Ishikawa (cell line): ENCODE measurements at regions not wholly inside any gene's neighbourhood (a gene's known extent, or its start where the extent isn't known, plus 50 kb on each side); places are given as distances from the start of the nearest gene placed in this dataset.

Source experiments
- EGR1 ChIP-seq: IDR thresholded peaks from 2 replicates; pipeline ENCODE4 v1.6.1; 2012
- EP300 ChIP-seq: IDR thresholded peaks from 2 replicates; pipeline ENCODE4 v1.6.1; 2012; ENCODE audit warnings: borderline replicate concordance
- NFIC ChIP-seq: IDR thresholded peaks from 2 replicates; pipeline ENCODE4 v1.6.1; 2012
- RAD21 ChIP-seq: IDR thresholded peaks from 2 replicates; pipeline ENCODE4 v1.6.1; 2012; ENCODE audit warnings: low read depth
- REST ChIP-seq: IDR thresholded peaks from 2 replicates; pipeline ENCODE4 v1.6.1; 2012; ENCODE audit warnings: low read depth, mild to moderate bottlenecking
- TAF1 ChIP-seq: IDR thresholded peaks from 2 replicates; pipeline ENCODE4 v1.6.1; 2012; ENCODE audit warnings: low read depth, mild to moderate bottlenecking
- TEAD4 ChIP-seq: IDR thresholded peaks from 2 replicates; pipeline ENCODE4 v1.6.1; 2012
- YY1 ChIP-seq: IDR thresholded peaks from 2 replicates; pipeline ENCODE4 v1.6.1; 2012; ENCODE audit warnings: low read depth

GRCh38 chr13:39941911-39942551 lies 286.6 kb downstream of the COG6 start:
- TF ChIP-seq REST (no peak), TEAD4 (no peak), TAF1 (no peak), NFIC (no peak), EGR1 (no peak), YY1 (no peak), EP300 (no peak), RAD21 (no peak)
